ENCODE measurements at regions not wholly inside any gene's neighbourhood (a gene's known extent, or its start where the extent isn't known, plus 50 kb on each side); places are given as distances from the start of the nearest gene placed in this dataset.

DNA sequence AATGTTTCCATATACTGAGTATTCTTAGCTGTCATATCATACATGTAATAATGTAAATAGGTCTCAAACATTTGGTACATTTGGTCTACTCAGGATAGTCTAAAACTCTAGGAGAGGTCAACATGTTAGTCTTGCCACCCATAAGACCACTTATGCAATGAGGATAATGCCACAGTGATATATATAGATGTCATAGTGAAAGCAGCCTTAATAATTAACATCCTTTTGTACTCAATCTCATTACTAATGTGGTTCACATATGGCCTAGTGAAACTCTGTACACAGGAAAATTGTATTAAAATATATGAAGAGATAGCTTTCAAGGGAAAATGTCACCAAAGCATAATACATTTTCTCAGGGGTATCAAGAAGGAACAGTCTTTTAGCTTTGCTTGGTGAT is 577.9 kb downstream of the TFAP2B start:
- TF ChIP-seq, protein P1, sequence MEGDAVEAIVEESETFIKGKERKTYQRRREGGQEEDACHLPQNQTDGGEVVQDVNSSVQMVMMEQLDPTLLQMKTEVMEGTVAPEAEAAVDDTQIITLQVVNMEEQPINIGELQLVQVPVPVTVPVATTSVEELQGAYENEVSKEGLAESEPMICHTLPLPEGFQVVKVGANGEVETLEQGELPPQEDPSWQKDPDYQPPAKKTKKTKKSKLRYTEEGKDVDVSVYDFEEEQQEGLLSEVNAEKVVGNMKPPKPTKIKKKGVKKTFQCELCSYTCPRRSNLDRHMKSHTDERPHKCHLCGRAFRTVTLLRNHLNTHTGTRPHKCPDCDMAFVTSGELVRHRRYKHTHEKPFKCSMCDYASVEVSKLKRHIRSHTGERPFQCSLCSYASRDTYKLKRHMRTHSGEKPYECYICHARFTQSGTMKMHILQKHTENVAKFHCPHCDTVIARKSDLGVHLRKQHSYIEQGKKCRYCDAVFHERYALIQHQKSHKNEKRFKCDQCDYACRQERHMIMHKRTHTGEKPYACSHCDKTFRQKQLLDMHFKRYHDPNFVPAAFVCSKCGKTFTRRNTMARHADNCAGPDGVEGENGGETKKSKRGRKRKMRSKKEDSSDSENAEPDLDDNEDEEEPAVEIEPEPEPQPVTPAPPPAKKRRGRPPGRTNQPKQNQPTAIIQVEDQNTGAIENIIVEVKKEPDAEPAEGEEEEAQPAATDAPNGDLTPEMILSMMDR (IDR thresholded peaks at IDR 0.05): no peak
- no peak for TF ChIP-seq POLR2A (IDR thresholded peaks at IDR 0.05)

Measured in esophagus squamous epithelium (tissue), 4 donors.